ENCODE measurements at regions not wholly inside any gene's neighbourhood (a gene's known extent, or its start where the extent isn't known, plus 50 kb on each side); places are given as distances from the start of the nearest gene placed in this dataset.

DNA sequence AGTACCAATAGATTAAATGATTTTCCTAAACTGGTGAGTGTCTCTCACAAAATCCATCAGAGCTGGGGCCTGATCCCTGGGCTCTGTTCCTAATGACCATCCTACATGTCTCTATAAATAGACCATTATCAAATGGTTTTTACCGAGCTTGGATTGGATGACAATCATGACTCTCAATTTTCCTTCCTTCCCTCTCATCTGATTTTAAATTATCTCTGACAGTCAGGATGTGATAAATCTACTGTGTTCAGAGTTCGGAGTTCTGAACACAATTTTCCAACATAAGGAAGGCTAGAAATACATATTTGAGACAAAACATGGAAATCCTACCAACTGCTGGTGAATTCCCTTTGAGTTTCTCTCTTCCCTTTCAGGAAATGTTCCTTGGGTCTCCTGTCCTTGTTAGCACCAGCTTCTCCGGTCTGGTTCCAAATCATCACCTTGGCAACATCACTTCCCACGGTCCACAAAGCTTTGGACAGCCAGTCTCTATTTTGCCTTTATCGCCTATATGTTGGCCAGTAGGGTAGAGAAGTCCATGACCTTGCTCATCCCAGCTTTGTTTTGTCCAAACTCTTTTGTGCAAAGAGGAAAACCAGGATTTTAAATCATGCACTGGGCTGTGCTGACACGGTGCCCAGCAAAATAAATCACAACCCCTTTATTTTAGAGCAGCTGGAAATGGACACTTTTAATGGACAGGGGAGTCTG lies 139.6 kb upstream of the ITGA6 start:
- no peak overlapping the region for H3K4me2 ChIP-seq (ENCODE audit: insufficient read depth, low read length)
- no peaks in the 10 kb centered on the region for H3K9me3 ChIP-seq (ENCODE audit: insufficient read depth, low read length, severe bottlenecking)
- no peak for ATAC-seq (ENCODE audit: insufficient read depth, low read depth)
- no peaks in the 10 kb centered on the region for H3K79me2 ChIP-seq (ENCODE audit: insufficient read depth, low read length)
- TF ChIP-seq, protein P1, sequence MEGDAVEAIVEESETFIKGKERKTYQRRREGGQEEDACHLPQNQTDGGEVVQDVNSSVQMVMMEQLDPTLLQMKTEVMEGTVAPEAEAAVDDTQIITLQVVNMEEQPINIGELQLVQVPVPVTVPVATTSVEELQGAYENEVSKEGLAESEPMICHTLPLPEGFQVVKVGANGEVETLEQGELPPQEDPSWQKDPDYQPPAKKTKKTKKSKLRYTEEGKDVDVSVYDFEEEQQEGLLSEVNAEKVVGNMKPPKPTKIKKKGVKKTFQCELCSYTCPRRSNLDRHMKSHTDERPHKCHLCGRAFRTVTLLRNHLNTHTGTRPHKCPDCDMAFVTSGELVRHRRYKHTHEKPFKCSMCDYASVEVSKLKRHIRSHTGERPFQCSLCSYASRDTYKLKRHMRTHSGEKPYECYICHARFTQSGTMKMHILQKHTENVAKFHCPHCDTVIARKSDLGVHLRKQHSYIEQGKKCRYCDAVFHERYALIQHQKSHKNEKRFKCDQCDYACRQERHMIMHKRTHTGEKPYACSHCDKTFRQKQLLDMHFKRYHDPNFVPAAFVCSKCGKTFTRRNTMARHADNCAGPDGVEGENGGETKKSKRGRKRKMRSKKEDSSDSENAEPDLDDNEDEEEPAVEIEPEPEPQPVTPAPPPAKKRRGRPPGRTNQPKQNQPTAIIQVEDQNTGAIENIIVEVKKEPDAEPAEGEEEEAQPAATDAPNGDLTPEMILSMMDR (IDR thresholded peaks at IDR 0.05; ENCODE audit: borderline replicate concordance, extremely low read depth, low read length, poor library complexity, severe bottlenecking): no peak
- no peak for TF ChIP-seq EZH2 (IDR thresholded peaks at IDR 0.05; ENCODE audit: borderline replicate concordance, low read depth, low read length, severe bottlenecking)
- H4K20me1 ChIP-seq (ENCODE audit: insufficient read depth, low read length): no peaks in the 10 kb centered on the region
- peaks cover 7% of the 10 kb centered on the region for H3K27me3 ChIP-seq (ENCODE audit: insufficient read depth, low read length, poor library complexity)
- no peaks in the 10 kb centered on the region for H3K36me3 ChIP-seq (ENCODE audit: insufficient read depth, low read length)
- H2AFZ ChIP-seq (ENCODE audit: low read depth, low read length): no peak overlapping the region
- DNase-seq: no peak
- no peaks in the 10 kb centered on the region for H3K4me1 ChIP-seq (ENCODE audit: insufficient read depth, low read length)
- H3K4me3 ChIP-seq (ENCODE audit: low read depth in 1 of 2, low read length in 2 of 2): no peak overlapping the region
- no peak overlapping the region for H3K9ac ChIP-seq (ENCODE audit: low read depth, low read length)
- H3K27ac ChIP-seq (ENCODE audit: low read length): no peak overlapping the region

DNA sequence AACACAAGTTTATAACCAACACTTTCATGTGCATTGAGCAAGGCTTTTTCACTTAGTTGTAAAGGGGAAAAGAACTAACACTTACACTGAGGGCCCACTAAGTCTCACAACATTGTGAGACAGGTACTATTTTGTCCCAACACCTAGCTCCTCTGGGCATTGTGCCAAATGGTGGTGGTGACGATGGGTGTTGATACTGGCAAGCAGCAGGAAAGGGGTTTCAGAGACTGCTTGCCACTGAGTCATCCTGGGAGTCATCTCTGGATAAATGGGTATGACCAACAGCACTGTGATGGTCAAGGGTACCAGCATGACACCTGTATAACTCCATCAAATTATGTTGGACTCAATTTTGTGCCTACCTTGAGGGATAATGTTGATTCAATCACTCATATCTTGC lies 138.8 kb upstream of the ITGA6 start:
- no peaks in the 10 kb centered on the region for H3K4me1 ChIP-seq (ENCODE audit: insufficient read depth, low read length)
- H3K4me3 ChIP-seq (ENCODE audit: low read depth in 1 of 2, low read length in 2 of 2): no peak overlapping the region
- no peak overlapping the region for H3K4me2 ChIP-seq (ENCODE audit: insufficient read depth, low read length)
- ATAC-seq (ENCODE audit: insufficient read depth, low read depth): no peak
- H3K27ac ChIP-seq (ENCODE audit: low read length): no peak overlapping the region
- no peaks in the 10 kb centered on the region for H3K79me2 ChIP-seq (ENCODE audit: insufficient read depth, low read length)
- no peak overlapping the region for H3K9ac ChIP-seq (ENCODE audit: low read depth, low read length)
- no peaks in the 10 kb centered on the region for H4K20me1 ChIP-seq (ENCODE audit: insufficient read depth, low read length)
- peaks cover 7% of the 10 kb centered on the region for H3K27me3 ChIP-seq (ENCODE audit: insufficient read depth, low read length, poor library complexity)
- no peaks in the 10 kb centered on the region for H3K9me3 ChIP-seq (ENCODE audit: insufficient read depth, low read length, severe bottlenecking)
- TF ChIP-seq, protein P1 (IDR thresholded peaks at IDR 0.05; ENCODE audit: borderline replicate concordance, extremely low read depth, low read length, poor library complexity, severe bottlenecking): no peak
- TF ChIP-seq EZH2 (IDR thresholded peaks at IDR 0.05; ENCODE audit: borderline replicate concordance, low read depth, low read length, severe bottlenecking): no peak
- H2AFZ ChIP-seq (ENCODE audit: low read depth, low read length): no peak overlapping the region
- peak; percentile 9 for DNase-seq
- H3K36me3 ChIP-seq (ENCODE audit: insufficient read depth, low read length): no peaks in the 10 kb centered on the region

DNA sequence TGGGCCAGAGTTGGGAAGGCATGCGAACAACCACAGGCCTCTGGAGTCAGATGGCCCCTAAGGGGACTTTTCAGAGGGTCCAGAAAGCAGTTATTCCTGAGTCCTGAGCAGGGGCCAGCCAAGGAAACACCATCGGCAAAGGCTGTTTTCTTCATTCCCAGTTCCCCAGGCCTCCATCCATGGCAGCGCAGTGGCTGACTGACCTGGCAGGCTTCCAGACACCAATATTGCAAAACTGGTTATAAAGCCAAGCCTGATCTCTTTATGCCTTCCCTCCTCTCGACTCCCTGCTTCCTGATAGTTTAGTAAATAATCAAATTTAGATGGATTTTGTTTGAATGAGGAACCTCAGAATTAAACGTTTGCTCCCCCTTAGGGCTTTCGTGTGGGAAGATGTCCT lies 133.4 kb upstream of the ITGA6 start:
- H3K36me3 ChIP-seq (ENCODE audit: insufficient read depth, low read length): no peaks in the 10 kb centered on the region
- TF ChIP-seq, protein P1 (IDR thresholded peaks at IDR 0.05; ENCODE audit: borderline replicate concordance, extremely low read depth, low read length, poor library complexity, severe bottlenecking): no peak
- no peak for TF ChIP-seq EZH2 (IDR thresholded peaks at IDR 0.05; ENCODE audit: borderline replicate concordance, low read depth, low read length, severe bottlenecking)
- H3K9me3 ChIP-seq (ENCODE audit: insufficient read depth, low read length, severe bottlenecking): no peaks in the 10 kb centered on the region
- DNase-seq (no peak), ATAC-seq (ENCODE audit: insufficient read depth, low read depth) (no peak)
- no peaks in the 10 kb centered on the region for H4K20me1 ChIP-seq (ENCODE audit: insufficient read depth, low read length)
- H3K4me3 ChIP-seq (ENCODE audit: low read depth in 1 of 2, low read length in 2 of 2): no peak overlapping the region
- H3K79me2 ChIP-seq (ENCODE audit: insufficient read depth, low read length): no peaks in the 10 kb centered on the region
- peaks cover 4% of the 10 kb centered on the region for H3K27me3 ChIP-seq (ENCODE audit: insufficient read depth, low read length, poor library complexity)
- H2AFZ ChIP-seq (ENCODE audit: low read depth, low read length): no peak overlapping the region
- H3K4me2 ChIP-seq (ENCODE audit: insufficient read depth, low read length): no peak overlapping the region
- H3K27ac ChIP-seq (ENCODE audit: low read length): no peak overlapping the region
- no peaks in the 10 kb centered on the region for H3K4me1 ChIP-seq (ENCODE audit: insufficient read depth, low read length)
- H3K9ac ChIP-seq (ENCODE audit: low read depth, low read length): no peak overlapping the region
